Activated T-cell treated with anti-CD3 and anti-CD28 coated beads, Interleukin-2, amount 50 U/mL, for 72 hours (primary cell): ENCODE measurements at regions not wholly inside any gene's neighbourhood (a gene's known extent, or its start where the extent isn't known, plus 50 kb on each side); places are given as distances from the start of the nearest gene placed in this dataset.
"Not testable (repeated sequence)": the region's sequence is repeated elsewhere in the genome, so short reads cannot be mapped to it uniquely, and the experiment has no call there.

Source experiments
- ATAC-seq, 2 donors: fragments of 150-1000 bp; cut with Tn5 transposase; replicated peaks in 1 of 2; 2 replicates each; pipeline ENCODE4 v1.10.0; 2021; ENCODE audit warnings: moderate library complexity in 2 of 2, mild to moderate bottlenecking in 1 of 2
- DNase-seq, 2 donors: peaks; one replicate each; pipeline ENCODE4 v3.0.0; 2021 to 2022; ENCODE audit warnings: mixed read lengths in 1 of 2
- H3K27ac Mint-ChIP-seq: one replicate; pipeline ENCODE4 v1.8.0; 2022; ENCODE audit warnings: mild to moderate bottlenecking, moderate library complexity, mixed read lengths
- H3K27me3 Mint-ChIP-seq: one replicate; pipeline ENCODE4 v1.8.0; 2022; ENCODE audit warnings: low read depth, mixed read lengths
- H3K36me3 Mint-ChIP-seq, 2 donors: one replicate each; pipeline ENCODE4 v1.8.0; 2022; ENCODE audit warnings: mixed read lengths in 2 of 2, mild to moderate bottlenecking in 1 of 2; ENCODE audit not compliant: insufficient read depth in 2 of 2
- H3K4me1 Mint-ChIP-seq: one replicate; pipeline ENCODE4 v1.8.0; 2022; ENCODE audit warnings: low read depth, mixed read lengths
- H3K4me3 Mint-ChIP-seq, 2 donors: one replicate each; pipeline ENCODE4 v1.8.0; 2022; ENCODE audit warnings: mild to moderate bottlenecking in 2 of 2, mixed read lengths in 2 of 2, moderate library complexity in 2 of 2
- H3K9me3 Mint-ChIP-seq, 2 donors: one replicate each; pipeline ENCODE4 v1.8.0; 2022; ENCODE audit warnings: mixed read lengths in 2 of 2

DNA sequence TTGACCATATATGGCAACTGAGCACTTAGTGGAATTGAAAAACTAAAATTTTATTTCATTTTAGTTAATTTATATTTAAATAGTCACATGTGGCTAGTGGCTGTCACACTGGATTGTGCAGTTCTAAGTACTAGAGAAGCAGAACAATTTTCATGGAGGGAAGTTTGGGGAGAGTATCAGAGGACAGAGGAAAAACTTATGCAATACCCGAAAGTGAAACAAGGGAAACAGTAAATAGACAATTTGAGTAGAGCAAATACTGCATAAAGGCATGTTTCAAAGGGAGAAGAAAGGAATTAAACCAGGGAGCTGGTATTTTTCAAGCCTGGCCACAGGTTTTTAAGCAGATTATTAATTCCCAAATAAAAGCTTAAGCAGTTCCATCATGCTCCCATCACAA lies 590.5 kb upstream of the RORB start:
- Mint-ChIP-seq H3K9me3 (peaks cover 3% of the 10 kb centered on the region in 2 donors), H3K4me3 (no peak overlapping the region), H3K4me1 (no peaks in the 10 kb centered on the region), H3K27ac (no peak overlapping the region), H3K27me3 (no peaks in the 10 kb centered on the region), H3K36me3 (no peaks in the 10 kb centered on the region)
- DNase-seq (no peak), ATAC-seq (no peak)

DNA sequence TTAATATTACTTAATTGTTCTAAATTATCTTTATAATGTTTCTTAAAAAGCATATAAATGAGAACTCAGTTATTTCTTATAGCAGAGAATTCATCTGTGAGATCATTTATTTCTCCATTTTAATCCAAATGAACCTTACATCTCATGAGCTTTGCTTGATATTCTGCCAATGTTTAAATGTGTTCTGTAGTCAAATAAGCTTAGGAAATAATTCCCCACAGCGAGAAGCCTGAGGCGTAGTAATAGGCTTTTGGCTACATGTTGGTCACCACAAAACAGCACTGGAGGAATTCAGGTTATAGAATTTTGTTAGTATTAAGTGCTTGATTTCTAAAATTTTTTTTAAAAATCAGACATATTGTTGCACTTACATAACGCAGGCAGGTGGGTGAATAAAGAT lies 585.3 kb upstream of the RORB start:
- Mint-ChIP-seq H3K4me1 (no peaks in the 10 kb centered on the region), H3K27me3 (no peaks in the 10 kb centered on the region), H3K9me3 (peaks cover 0 to 3% of the 10 kb centered on the region in 2 donors), H3K27ac (no peak overlapping the region), H3K4me3 (no peak overlapping the region), H3K36me3 (no peaks in the 10 kb centered on the region)
- no peak for DNase-seq
- no peak for ATAC-seq

DNA sequence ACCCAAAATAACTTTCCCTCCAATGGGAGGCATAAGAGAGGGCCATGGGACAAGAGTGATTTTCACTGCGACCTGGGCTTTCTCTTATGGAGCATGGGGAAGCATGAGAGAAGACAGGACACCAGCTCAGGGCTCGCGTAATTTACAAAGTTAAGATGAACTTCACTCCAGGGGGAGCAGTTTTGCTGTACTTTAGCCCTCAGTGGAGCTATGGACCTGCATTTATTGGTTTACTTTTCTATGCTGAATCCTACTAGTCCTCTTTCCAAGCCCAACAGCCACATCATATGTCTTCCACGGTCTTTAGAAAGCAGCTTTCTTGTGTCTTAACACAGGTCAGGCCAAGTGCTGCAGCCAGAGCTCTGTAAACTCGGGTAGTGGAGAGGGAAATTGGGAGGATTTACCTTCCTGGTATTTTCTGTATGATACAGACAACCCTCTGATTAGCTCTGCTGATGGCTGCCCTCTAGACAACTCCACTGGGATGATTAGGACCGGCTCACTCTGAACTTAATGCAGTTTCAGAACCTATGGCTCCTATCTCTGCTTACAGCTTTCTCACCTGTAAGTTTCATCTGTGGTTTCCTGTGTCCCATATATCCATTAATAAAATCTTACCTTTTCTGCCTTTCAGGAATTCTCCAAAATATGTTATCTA lies 581.0 kb upstream of the RORB start:
- no peaks in the 10 kb centered on the region for H3K36me3 Mint-ChIP-seq

DNA sequence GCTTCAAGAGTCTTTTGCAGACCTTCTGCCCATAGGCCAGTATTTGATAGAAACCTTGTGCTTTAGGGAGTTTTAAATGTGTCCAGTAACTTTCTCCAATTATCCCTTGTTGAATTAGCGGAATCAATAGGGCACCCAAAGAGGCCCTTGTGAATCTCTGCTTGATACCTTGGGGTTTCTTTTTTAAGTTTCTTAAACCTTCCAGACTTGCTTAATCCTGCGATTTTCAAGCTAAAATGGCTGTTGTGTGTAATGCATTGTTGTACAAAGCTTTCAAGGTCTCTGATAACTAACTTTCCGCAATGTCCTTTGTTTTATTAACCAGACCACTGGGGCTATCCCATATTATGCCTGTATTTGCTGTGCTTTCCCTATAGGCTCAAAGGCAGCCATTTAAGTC lies 577.4 kb upstream of the RORB start:
- DNase-seq, result no peak
- Mint-ChIP-seq H3K4me3 (no peak overlapping the region), H3K4me1 (no peaks in the 10 kb centered on the region), H3K36me3 (no peaks in the 10 kb centered on the region), H3K27me3 (no peaks in the 10 kb centered on the region), H3K27ac (no peak overlapping the region), H3K9me3 (peaks cover 0 to 1% of the 10 kb centered on the region in 2 donors)
- ATAC-seq, result no peak

More for the DNA sequence above, 581.0 kb upstream of the RORB start:
- ATAC-seq, result no peak
- peaks cover 0 to 1% of the 10 kb centered on the region in 2 donors for H3K9me3 Mint-ChIP-seq
- H3K4me1 Mint-ChIP-seq, result no peaks in the 10 kb centered on the region
- DNase-seq, result no peak
- H3K4me3 Mint-ChIP-seq, result no peak overlapping the region
- H3K27ac Mint-ChIP-seq, result no peak overlapping the region
- H3K27me3 Mint-ChIP-seq, result no peaks in the 10 kb centered on the region

DNA sequence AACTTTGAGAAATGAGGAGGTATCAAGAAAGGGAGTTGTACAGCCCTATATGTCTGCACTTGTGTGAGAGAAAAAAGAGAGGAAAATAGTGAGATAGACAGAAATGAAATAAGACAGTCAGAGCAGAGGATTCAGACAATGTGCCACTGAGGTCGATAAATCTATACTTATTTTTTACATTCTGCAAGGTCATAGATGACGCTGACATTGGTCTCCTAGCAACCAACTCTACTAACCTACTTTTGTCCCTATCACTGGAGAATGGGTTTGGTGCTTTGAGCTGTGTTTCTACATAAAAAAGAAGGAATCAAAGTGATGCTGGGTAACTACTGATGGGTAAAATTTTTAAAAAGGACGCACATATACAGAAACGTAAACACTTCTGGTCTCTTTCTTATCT lies 573.3 kb upstream of the RORB start:
- no peak for ATAC-seq

DNA sequence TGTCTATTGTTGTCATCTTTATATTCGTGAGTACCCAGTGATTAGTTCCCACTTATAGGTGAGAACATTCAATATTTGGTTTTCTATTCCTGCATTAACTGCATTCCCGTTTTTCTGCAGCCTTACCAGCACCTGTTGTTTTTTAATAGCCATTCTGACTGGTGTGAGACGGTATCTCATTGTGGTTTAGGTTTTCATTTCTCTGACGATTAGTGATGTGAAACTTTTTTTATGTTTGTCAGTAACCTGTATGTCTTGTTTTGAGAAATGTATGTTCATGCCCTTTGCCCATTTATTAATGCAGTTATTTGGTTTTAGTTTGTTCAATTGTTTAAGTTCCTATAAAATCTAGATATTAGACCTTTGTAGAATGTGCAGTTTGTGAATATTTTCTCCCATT lies 546.0 kb upstream of the RORB start:
- no peaks in the 10 kb centered on the region for H3K36me3 Mint-ChIP-seq
- H3K4me3 Mint-ChIP-seq, result no peak overlapping the region
- peaks cover 7 to 12% of the 10 kb centered on the region in 2 donors for H3K9me3 Mint-ChIP-seq
- ATAC-seq (no peak), DNase-seq (no peak)
- H3K27ac Mint-ChIP-seq, result no peak overlapping the region
- no peaks in the 10 kb centered on the region for H3K4me1 Mint-ChIP-seq
- no peaks in the 10 kb centered on the region for H3K27me3 Mint-ChIP-seq

More for the DNA sequence above, 573.3 kb upstream of the RORB start:
- Mint-ChIP-seq H3K4me1 (no peaks in the 10 kb centered on the region), H3K27me3 (no peaks in the 10 kb centered on the region), H3K27ac (no peak overlapping the region), H3K36me3 (no peaks in the 10 kb centered on the region), H3K4me3 (no peak overlapping the region), H3K9me3 (no peaks in the 10 kb centered on the region)
- no peak for DNase-seq

DNA sequence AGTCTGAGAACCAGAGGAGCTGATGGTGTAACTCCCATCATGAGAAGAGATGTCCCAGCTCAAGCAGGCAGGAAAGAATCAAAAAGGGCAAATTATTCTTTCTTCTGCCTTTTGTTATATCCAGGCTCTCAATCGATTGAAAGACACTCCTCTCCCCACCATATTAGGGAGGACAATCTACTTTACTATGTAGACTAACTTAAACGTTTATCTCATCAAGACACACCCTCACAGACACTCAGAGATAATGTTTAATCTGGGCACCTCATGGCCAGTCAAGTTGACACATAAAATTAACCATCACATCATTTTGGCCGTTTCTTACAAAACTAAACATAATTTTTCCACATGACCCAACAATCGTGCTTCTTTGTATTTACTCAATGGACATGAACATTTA lies 534.3 kb upstream of the RORB start:
- no peaks in the 10 kb centered on the region for H3K36me3 Mint-ChIP-seq
- H3K4me3 Mint-ChIP-seq, result no peak overlapping the region
- ATAC-seq, result no peak
- no peaks in the 10 kb centered on the region for H3K27me3 Mint-ChIP-seq
- H3K9me3 Mint-ChIP-seq, result no peaks in the 10 kb centered on the region
- no peak for DNase-seq
- H3K27ac Mint-ChIP-seq, result no peak overlapping the region
- no peaks in the 10 kb centered on the region for H3K4me1 Mint-ChIP-seq

DNA sequence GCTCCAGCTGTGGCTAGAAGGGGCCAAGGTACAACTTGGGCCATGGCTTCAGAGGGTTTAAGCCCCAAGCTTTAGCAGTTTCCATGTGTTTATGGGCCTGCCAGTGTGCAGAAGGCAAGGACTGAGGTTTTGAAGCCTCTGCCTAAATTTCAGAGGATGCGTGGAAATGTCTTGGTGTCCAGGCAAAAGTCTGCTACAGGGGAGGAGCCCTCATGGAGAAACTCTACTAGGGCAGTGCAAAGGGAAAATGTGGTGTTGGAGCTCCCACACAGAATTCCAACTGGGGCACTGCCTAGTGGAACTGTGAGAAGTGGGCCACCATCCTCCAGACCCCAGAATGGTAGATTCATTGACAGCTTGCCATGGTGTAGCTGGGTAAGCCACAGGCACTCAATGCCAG lies 527.2 kb upstream of the RORB start:
- no peak overlapping the region for H3K4me3 Mint-ChIP-seq
- no peak for ATAC-seq
- H3K9me3 Mint-ChIP-seq, result peaks cover 0 to 7% of the 10 kb centered on the region in 2 donors
- no peak overlapping the region for H3K27ac Mint-ChIP-seq
- DNase-seq, result no peak
- H3K36me3 Mint-ChIP-seq, result peaks cover 0 to 3% of the 10 kb centered on the region in 2 donors
- H3K27me3 Mint-ChIP-seq, result no peaks in the 10 kb centered on the region
- no peaks in the 10 kb centered on the region for H3K4me1 Mint-ChIP-seq

DNA sequence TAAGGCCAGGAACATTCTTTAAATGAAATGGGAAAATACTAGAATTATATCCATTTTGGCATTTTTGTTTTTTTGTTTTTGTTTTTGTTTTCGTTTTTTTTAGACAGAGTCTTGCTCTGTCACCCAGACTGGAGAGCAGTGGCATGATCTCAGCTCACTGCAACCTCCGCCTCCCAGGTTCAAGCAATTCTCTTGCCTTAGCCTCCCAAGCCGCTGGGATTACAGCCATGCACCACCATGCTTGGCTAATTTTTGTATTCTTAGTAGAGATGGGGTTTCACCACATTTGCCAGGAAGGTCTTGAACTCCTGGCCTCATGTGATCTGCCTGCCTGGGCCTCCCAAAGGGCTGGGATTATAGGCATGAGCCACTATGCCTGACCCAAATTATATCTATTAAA lies 520.7 kb upstream of the RORB start:
- not testable (repeated sequence) for H3K27me3 Mint-ChIP-seq, DNase-seq, H3K27ac Mint-ChIP-seq, H3K9me3 Mint-ChIP-seq, ATAC-seq, H3K36me3 Mint-ChIP-seq, H3K4me1 Mint-ChIP-seq, H3K4me3 Mint-ChIP-seq

DNA sequence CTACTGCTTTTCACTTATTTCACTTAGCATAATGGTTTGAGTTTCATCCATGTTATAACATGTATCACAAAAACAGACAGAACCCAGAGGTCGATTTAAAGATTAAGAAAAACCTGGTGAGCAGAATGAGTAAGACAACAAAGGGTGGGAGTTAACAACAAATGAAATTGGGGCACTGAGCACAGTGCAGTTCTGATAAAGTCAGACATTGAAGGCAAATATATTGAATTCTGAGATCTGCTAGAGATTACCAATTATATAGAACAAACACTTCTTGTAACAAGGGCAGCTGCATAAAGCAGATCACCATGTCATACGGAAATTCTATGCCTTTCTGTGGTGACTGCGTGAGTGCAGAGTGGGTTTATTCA lies 517.3 kb upstream of the RORB start:
- Mint-ChIP-seq H3K27me3 (no peaks in the 10 kb centered on the region), H3K27ac (no peak overlapping the region), H3K9me3 (no peaks in the 10 kb centered on the region), H3K36me3 (no peaks in the 10 kb centered on the region), H3K4me1 (no peaks in the 10 kb centered on the region), H3K4me3 (no peak overlapping the region)
- DNase-seq (no peak), ATAC-seq (no peak)

DNA sequence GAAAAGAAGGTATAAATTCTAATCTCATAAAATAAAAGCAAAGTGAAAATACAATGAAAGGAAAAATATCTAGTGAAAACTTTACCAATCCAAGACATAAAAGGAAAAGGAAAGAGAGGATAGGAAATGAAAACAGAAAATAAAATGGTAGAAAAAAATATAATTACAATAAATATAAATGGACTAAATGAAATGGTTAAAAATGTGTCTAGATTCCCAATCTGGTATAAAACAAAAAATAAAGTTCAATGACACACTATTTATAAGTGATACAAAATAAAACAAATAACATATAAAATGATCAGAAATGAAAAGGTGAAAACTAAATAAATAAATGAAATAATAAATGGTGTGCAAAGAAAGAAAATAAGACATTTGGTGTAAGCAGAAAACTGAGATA lies 516.4 kb upstream of the RORB start:
- Mint-ChIP-seq H3K4me3 (no peak overlapping the region), H3K4me1 (no peaks in the 10 kb centered on the region), H3K27ac (no peak overlapping the region), H3K36me3 (no peaks in the 10 kb centered on the region), H3K9me3 (peaks cover 2 to 4% of the 10 kb centered on the region in 2 donors), H3K27me3 (no peaks in the 10 kb centered on the region)
- DNase-seq, result no peak
- ATAC-seq, result no peak

DNA sequence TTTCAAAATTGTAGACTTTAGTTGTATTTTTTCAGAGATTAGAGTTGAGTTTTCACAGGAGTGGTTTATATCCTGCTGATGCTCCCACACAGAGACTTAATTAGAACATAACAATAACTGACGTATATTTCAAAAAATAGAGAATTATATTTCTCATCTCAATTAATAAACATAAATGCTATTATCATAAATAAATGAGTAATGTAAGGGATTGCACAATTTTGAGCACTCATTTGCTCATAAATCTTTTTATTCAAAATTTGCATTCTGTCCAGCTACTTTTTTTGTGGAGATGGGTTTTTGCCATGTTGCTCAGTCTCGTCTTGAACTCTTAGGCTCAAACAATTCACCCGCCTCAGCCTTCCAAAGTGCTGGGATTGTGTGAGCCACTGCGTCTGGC lies 515.7 kb upstream of the RORB start:
- Mint-ChIP-seq H3K4me1 (no peaks in the 10 kb centered on the region), H3K36me3 (no peaks in the 10 kb centered on the region), H3K9me3 (peaks cover 4 to 7% of the 10 kb centered on the region in 2 donors), H3K4me3 (no peak overlapping the region), H3K27ac (no peak overlapping the region), H3K27me3 (no peaks in the 10 kb centered on the region)
- ATAC-seq (no peak), DNase-seq (no peak)

DNA sequence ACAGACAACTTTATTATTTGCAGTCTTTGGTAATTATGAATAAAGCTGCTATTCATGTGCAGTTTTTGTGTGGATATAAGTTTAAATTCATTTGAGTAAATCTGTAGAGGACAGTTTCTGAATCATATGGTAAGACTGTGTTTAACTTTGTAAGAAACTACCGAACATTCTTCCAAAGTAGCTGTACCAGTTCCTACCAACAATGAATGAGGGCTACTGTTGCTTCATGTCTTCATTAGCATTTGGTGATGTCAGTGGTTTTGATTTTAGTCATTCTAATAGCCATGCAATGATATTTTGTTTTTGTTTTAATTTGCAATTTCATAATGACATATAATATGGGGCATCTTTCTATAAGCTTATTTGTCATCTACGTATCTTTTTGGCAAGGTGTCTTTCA lies 501.3 kb upstream of the RORB start:
- Mint-ChIP-seq H3K27ac (no peak overlapping the region), H3K27me3 (no peaks in the 10 kb centered on the region), H3K4me3 (no peak overlapping the region), H3K9me3 (peaks cover 3% of the 10 kb centered on the region in 2 donors), H3K4me1 (no peaks in the 10 kb centered on the region), H3K36me3 (no peaks in the 10 kb centered on the region)
- ATAC-seq, result no peak
- DNase-seq, result no peak

DNA sequence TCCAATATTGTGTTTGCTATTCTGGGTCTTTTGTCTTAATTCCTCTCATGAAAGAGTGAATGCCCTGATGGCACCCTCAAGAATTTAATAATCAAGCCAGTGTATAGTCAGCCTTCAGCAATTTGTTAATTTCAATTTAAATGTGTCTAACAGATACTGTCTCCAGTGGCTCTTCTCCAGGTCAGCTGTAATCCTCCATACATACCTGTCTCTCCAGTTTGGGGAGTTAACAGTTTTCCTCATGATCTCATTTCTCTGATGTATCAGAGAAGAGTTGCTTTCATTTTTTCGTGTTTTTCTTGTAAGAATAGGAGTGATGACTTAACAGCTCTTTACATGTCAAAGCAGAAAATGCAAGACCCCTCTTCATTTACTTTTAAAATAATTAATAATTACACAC lies 500.3 kb upstream of the RORB start:
- no peak for DNase-seq
- Mint-ChIP-seq H3K4me1 (no peaks in the 10 kb centered on the region), H3K9me3 (peaks cover 1 to 3% of the 10 kb centered on the region in 2 donors), H3K4me3 (no peak overlapping the region), H3K27ac (no peak overlapping the region), H3K36me3 (no peaks in the 10 kb centered on the region), H3K27me3 (no peaks in the 10 kb centered on the region)
- ATAC-seq, result no peak
